H1 (cell line): ENCODE measurements at regions not wholly inside any gene's neighbourhood (a gene's known extent, or its start where the extent isn't known, plus 50 kb on each side); places are given as distances from the start of the nearest gene placed in this dataset.

ENCODE experiments used
- TF ChIP-seq, protein P1 (sequence below): fragments of 300-600 bp; sonication (generic); IDR thresholded peaks from 2 replicates; pipeline ENCODE4 v1.7.1; 2012; ENCODE audit warnings: low read length, moderate library complexity, mild to moderate bottlenecking, inconsistent platforms; ENCODE audit not compliant: insufficient replicate concordance

DNA sequence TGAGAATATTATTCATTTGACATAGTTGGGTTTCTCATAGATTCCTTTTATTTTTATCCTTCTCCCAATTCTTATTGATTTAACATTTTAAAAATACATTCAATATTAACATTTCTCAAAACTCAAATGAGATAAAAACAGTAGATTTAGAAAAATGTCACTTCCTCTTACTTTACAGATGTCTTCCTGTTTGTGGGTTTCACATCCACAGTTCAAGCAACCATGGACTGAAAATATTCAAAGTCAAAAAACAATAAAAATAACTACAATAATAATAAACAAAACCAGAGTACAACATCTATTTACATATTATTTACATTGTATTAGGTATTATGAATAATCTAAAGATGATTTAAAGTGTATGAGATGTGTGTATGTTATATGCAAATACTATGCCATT is 111.3 kb upstream of the SLC16A7 start (continued):
- TF ChIP-seq, protein P1, sequence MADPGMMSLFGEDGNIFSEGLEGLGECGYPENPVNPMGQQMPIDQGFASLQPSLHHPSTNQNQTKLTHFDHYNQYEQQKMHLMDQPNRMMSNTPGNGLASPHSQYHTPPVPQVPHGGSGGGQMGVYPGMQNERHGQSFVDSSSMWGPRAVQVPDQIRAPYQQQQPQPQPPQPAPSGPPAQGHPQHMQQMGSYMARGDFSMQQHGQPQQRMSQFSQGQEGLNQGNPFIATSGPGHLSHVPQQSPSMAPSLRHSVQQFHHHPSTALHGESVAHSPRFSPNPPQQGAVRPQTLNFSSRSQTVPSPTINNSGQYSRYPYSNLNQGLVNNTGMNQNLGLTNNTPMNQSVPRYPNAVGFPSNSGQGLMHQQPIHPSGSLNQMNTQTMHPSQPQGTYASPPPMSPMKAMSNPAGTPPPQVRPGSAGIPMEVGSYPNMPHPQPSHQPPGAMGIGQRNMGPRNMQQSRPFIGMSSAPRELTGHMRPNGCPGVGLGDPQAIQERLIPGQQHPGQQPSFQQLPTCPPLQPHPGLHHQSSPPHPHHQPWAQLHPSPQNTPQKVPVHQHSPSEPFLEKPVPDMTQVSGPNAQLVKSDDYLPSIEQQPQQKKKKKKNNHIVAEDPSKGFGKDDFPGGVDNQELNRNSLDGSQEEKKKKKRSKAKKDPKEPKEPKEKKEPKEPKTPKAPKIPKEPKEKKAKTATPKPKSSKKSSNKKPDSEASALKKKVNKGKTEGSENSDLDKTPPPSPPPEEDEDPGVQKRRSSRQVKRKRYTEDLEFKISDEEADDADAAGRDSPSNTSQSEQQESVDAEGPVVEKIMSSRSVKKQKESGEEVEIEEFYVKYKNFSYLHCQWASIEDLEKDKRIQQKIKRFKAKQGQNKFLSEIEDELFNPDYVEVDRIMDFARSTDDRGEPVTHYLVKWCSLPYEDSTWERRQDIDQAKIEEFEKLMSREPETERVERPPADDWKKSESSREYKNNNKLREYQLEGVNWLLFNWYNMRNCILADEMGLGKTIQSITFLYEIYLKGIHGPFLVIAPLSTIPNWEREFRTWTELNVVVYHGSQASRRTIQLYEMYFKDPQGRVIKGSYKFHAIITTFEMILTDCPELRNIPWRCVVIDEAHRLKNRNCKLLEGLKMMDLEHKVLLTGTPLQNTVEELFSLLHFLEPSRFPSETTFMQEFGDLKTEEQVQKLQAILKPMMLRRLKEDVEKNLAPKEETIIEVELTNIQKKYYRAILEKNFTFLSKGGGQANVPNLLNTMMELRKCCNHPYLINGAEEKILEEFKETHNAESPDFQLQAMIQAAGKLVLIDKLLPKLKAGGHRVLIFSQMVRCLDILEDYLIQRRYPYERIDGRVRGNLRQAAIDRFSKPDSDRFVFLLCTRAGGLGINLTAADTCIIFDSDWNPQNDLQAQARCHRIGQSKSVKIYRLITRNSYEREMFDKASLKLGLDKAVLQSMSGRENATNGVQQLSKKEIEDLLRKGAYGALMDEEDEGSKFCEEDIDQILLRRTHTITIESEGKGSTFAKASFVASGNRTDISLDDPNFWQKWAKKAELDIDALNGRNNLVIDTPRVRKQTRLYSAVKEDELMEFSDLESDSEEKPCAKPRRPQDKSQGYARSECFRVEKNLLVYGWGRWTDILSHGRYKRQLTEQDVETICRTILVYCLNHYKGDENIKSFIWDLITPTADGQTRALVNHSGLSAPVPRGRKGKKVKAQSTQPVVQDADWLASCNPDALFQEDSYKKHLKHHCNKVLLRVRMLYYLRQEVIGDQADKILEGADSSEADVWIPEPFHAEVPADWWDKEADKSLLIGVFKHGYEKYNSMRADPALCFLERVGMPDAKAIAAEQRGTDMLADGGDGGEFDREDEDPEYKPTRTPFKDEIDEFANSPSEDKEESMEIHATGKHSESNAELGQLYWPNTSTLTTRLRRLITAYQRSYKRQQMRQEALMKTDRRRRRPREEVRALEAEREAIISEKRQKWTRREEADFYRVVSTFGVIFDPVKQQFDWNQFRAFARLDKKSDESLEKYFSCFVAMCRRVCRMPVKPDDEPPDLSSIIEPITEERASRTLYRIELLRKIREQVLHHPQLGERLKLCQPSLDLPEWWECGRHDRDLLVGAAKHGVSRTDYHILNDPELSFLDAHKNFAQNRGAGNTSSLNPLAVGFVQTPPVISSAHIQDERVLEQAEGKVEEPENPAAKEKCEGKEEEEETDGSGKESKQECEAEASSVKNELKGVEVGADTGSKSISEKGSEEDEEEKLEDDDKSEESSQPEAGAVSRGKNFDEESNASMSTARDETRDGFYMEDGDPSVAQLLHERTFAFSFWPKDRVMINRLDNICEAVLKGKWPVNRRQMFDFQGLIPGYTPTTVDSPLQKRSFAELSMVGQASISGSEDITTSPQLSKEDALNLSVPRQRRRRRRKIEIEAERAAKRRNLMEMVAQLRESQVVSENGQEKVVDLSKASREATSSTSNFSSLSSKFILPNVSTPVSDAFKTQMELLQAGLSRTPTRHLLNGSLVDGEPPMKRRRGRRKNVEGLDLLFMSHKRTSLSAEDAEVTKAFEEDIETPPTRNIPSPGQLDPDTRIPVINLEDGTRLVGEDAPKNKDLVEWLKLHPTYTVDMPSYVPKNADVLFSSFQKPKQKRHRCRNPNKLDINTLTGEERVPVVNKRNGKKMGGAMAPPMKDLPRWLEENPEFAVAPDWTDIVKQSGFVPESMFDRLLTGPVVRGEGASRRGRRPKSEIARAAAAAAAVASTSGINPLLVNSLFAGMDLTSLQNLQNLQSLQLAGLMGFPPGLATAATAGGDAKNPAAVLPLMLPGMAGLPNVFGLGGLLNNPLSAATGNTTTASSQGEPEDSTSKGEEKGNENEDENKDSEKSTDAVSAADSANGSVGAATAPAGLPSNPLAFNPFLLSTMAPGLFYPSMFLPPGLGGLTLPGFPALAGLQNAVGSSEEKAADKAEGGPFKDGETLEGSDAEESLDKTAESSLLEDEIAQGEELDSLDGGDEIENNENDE = no peak
